WERI-Rb-1 (cell line): ENCODE measurements at regions not wholly inside any gene's neighbourhood (a gene's known extent, or its start where the extent isn't known, plus 50 kb on each side); places are given as distances from the start of the nearest gene placed in this dataset.
"Not testable (repeated sequence)": the region's sequence is repeated elsewhere in the genome, so short reads cannot be mapped to it uniquely, and the experiment has no call there.

ENCODE experiments used
- DNase-seq: peaks from one replicate; pipeline ENCODE4 v3.0.0-alpha.2; 2020
- H3K27ac ChIP-seq: fragments of 250-450 bp; sonication (Bioruptor Pico); 2 replicates; pipeline ENCODE4 v1.5.1; 2020; ENCODE audit warnings: mild to moderate bottlenecking, moderate library complexity
- H3K27me3 ChIP-seq: fragments of 250-450 bp; sonication (Bioruptor Pico); 2 replicates; pipeline ENCODE4 v1.5.1; 2021; ENCODE audit warnings: mild to moderate bottlenecking, low read depth, moderate library complexity; ENCODE audit not compliant: insufficient read depth, severe bottlenecking
- H3K36me3 ChIP-seq: fragments of 250-450 bp; sonication (Bioruptor Pico); 2 replicates; pipeline ENCODE4 v1.5.1; 2020; ENCODE audit warnings: mild to moderate bottlenecking, moderate library complexity
- H3K4me3 ChIP-seq: 2 replicates; pipeline ENCODE4 v1.5.1; 2011; ENCODE audit warnings: low read depth, mild to moderate bottlenecking, control low read depth, low read length
- H3K9me3 ChIP-seq: fragments of 250-450 bp; sonication (Bioruptor Pico); 2 replicates; pipeline ENCODE4 v1.5.1; 2021; ENCODE audit warnings: mild to moderate bottlenecking, moderate library complexity; ENCODE audit not compliant: severe bottlenecking
- TF ChIP-seq, protein P1 (sequence below): IDR thresholded peaks from 2 replicates; pipeline ENCODE4 v1.5.1; 2011; ENCODE audit warnings: low read depth, mild to moderate bottlenecking, control low read depth, inconsistent platforms, low read length

DNA sequence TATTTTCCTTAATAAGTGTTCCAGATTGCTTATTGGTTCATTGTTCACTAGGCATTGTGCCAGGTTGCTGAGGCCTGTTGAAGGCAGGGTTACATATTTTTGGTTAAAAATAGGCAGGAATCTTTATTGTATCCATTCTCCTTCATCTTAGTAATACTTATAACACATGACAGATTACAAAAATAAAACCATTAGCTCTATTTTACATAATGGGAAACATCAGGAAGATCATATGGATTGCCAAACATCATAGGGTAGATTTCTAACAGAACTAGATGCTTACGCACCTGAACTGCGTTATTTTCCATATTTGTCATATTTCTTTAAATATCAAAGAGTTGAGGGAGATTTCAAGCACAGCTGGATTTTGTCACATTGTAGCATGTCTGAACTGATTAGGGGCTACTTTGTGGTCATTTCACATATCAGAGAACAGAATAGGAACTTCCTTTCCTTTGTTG lies 462.9 kb upstream of the SGO1 start:
- Histone ChIP-seq H3K9me3 (no peaks in the 10 kb centered on the region), H3K36me3 (no peaks in the 10 kb centered on the region), H3K27me3 (no peaks in the 10 kb centered on the region), H3K27ac (no peak overlapping the region), H3K4me3 (no peak overlapping the region)
- TF ChIP-seq, protein P1, sequence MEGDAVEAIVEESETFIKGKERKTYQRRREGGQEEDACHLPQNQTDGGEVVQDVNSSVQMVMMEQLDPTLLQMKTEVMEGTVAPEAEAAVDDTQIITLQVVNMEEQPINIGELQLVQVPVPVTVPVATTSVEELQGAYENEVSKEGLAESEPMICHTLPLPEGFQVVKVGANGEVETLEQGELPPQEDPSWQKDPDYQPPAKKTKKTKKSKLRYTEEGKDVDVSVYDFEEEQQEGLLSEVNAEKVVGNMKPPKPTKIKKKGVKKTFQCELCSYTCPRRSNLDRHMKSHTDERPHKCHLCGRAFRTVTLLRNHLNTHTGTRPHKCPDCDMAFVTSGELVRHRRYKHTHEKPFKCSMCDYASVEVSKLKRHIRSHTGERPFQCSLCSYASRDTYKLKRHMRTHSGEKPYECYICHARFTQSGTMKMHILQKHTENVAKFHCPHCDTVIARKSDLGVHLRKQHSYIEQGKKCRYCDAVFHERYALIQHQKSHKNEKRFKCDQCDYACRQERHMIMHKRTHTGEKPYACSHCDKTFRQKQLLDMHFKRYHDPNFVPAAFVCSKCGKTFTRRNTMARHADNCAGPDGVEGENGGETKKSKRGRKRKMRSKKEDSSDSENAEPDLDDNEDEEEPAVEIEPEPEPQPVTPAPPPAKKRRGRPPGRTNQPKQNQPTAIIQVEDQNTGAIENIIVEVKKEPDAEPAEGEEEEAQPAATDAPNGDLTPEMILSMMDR: no peak
- no peak for DNase-seq

DNA sequence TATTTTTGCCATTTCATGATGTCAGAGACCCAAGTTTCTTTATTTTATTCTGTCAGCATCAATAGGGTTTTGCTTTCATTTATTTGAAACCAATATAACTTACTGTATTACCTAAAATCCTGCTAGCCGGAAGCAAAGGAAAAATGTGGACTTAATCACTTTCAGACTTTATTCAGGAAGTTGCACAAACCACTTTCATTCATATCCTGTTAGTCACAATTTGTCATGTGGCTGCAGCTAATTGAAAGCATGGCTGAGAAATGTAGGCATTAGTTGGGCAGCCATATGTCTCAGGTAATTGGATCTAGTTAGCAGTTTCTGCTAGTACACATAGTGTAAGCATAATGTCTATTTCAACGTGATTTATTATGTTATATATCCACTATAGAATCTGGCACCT lies 462.3 kb upstream of the SGO1 start:
- H3K27ac ChIP-seq: no peak overlapping the region
- TF ChIP-seq, protein P1: no peak
- no peaks in the 10 kb centered on the region for H3K36me3 ChIP-seq
- no peak for DNase-seq
- no peaks in the 10 kb centered on the region for H3K27me3 ChIP-seq
- no peaks in the 10 kb centered on the region for H3K9me3 ChIP-seq
- H3K4me3 ChIP-seq: no peak overlapping the region

DNA sequence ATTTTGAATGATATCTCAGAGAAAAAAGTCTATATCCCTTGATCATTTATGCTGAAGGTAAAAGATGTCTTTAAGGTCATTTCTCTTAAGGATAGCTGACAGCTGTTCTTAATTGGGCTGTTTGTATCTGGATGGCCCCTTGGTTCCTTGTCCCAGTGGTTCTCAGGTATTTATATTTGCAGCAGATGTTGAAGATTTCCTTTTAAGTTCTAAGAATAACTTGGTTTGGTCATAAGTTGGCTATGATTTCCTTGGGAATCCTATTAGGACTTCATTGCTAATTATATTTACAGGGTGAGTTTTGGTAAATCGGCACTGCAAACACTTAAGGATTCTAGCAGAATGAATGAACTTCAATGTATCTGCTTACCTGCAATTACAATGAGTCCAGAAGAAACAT lies 460.4 kb upstream of the SGO1 start:
- Histone ChIP-seq H3K27ac (no peak overlapping the region), H3K36me3 (no peaks in the 10 kb centered on the region), H3K27me3 (no peaks in the 10 kb centered on the region), H3K9me3 (no peaks in the 10 kb centered on the region), H3K4me3 (no peak overlapping the region)
- DNase-seq: no peak
- TF ChIP-seq, protein P1: no peak

DNA sequence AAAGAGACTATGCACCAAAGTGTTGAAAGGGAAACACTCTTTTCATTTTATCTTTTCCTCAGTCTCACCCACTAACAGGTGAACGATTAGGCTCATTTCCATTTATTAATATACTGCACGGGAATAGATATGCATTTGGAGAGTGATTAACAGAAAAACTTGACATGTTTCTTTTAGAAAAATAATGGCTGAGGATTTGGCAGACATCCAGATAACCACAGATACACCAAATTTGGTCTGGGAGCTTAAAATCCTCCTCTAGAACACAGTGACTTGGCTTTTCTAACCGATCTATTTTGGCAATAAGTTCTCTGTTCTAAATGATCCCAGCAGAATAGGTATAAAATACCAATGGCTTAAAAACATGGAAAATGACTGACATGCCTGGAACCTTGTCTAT lies 459.3 kb upstream of the SGO1 start:
- H3K9me3 ChIP-seq: no peaks in the 10 kb centered on the region
- H3K27ac ChIP-seq: no peak overlapping the region
- DNase-seq: no peak
- TF ChIP-seq, protein P1: no peak
- H3K27me3 ChIP-seq: no peaks in the 10 kb centered on the region
- H3K4me3 ChIP-seq: no peak overlapping the region
- H3K36me3 ChIP-seq: no peaks in the 10 kb centered on the region

DNA sequence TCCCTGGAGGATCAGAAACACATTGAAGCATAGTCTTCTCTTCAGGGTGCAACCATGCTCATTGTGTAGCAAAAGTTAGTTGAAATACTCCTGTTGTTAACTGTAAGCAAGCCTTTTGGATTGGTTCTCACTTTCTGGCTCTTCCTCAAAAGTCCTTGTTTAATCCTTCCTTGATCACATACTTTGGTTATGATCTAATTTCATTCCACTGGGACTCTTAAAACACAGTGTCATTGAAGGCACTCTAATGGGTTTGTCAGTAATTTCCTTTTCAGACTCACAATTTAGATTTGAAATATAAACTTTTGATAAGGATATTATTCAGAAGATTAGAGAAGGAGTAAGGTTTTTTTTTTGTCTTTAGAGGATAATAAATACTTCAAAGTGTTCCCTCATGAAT lies 451.7 kb upstream of the SGO1 start:
- Histone ChIP-seq H3K27ac (no peak overlapping the region), H3K4me3 (no peak overlapping the region), H3K9me3 (no peaks in the 10 kb centered on the region), H3K36me3 (no peaks in the 10 kb centered on the region), H3K27me3 (no peaks in the 10 kb centered on the region)
- no peak for DNase-seq
- TF ChIP-seq, protein P1: no peak

DNA sequence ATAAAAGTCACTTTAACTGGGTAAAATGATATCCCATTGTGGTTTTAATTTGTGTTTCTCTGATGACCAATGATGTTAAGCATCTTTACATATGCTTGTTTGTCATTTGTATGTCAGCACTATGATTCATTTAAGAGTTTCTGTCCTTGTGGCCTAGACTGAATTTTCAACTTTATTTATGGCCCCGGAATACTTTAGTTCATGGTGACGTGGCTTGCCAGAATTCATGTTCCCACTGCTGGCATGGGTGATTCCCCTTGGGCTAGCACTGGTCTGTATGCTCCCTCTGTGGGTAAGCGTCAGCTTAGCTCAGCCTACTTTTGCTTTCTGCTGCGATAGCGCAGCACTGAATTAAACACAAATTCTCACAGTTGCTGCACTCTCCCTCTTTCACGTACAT lies 436.3 kb upstream of the SGO1 start:
- Histone ChIP-seq H3K27me3 (no peaks in the 10 kb centered on the region), H3K36me3 (no peaks in the 10 kb centered on the region), H3K4me3 (no peak overlapping the region), H3K27ac (no peak overlapping the region), H3K9me3 (no peaks in the 10 kb centered on the region)
- TF ChIP-seq, protein P1: no peak
- no peak for DNase-seq

DNA sequence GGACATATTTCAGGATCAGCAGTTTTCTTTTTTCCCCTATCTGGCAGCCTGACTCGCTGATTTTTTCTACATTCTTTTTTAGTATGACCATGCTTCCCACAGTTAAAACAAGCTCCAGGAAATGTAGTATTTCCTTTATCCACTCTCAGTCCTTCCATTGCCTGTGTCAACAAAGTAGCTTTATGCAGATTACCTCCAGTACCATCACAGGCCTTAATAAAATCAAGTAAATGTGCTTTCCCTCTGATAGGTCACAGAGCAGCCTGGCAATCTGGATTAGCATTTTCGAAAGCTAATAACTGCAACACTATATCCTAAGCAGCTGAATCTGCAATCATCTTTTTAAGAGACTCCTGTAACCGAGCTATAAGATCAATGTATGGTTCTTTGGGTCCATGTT lies 432.6 kb upstream of the SGO1 start:
- not testable (repeated sequence) for H3K27ac ChIP-seq, H3K9me3 ChIP-seq, DNase-seq, H3K36me3 ChIP-seq, H3K27me3 ChIP-seq, H3K4me3 ChIP-seq

DNA sequence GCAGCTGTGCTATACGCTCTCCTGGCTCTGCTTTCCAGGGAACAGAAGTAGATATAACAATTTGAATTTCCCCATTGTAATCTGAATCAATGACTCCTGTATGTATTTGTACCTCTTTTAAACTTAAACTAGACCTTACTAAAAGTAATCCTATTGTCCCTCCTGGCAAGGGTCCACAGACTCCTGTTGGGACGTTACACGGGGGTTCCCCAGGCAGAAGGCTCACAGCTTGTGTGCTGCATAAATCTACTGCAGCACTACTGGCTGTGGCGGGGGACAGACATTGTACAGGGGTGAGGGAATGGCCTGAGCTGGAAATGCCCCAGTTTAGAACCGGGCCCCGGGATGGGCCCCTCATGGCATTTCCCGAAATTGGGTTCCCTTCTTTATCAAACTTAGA lies 432.2 kb upstream of the SGO1 start:
- not testable (repeated sequence) for H3K27me3 ChIP-seq, DNase-seq, H3K36me3 ChIP-seq, H3K27ac ChIP-seq, H3K4me3 ChIP-seq, H3K9me3 ChIP-seq

DNA sequence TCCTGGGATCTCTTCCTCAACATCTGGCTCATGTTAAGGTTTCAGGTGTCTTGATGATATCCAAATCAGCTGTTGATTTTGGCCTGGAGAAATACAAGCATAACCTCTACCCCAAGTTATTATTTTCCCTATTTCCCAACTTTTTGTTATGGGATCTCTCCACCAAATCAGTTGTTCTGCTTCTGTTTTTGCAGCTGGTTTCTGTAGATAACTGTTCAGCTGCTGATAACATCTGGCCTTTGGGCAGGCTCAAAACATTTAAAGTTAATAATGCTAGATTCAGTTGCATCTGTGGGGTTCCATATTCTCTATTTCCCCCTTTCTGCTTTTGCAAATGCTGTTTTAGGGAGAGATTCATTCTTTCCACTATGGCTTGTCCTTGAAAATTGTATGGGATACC lies 430.0 kb upstream of the SGO1 start:
- not testable (repeated sequence) for H3K9me3 ChIP-seq, H3K4me3 ChIP-seq, H3K27ac ChIP-seq, DNase-seq, H3K36me3 ChIP-seq, H3K27me3 ChIP-seq
